ENCODE measurements at regions not wholly inside any gene's neighbourhood (a gene's known extent, or its start where the extent isn't known, plus 50 kb on each side); places are given as distances from the start of the nearest gene placed in this dataset.
"Not testable (repeated sequence)": the region's sequence is repeated elsewhere in the genome, so short reads cannot be mapped to it uniquely, and the experiment has no call there.

- DNase-seq (ENCODE audit: low read depth): no peak
These were observed 106.3 kb upstream of the FOXA2 start for GRCh38 chr20:22690616-22691179.

DNA sequence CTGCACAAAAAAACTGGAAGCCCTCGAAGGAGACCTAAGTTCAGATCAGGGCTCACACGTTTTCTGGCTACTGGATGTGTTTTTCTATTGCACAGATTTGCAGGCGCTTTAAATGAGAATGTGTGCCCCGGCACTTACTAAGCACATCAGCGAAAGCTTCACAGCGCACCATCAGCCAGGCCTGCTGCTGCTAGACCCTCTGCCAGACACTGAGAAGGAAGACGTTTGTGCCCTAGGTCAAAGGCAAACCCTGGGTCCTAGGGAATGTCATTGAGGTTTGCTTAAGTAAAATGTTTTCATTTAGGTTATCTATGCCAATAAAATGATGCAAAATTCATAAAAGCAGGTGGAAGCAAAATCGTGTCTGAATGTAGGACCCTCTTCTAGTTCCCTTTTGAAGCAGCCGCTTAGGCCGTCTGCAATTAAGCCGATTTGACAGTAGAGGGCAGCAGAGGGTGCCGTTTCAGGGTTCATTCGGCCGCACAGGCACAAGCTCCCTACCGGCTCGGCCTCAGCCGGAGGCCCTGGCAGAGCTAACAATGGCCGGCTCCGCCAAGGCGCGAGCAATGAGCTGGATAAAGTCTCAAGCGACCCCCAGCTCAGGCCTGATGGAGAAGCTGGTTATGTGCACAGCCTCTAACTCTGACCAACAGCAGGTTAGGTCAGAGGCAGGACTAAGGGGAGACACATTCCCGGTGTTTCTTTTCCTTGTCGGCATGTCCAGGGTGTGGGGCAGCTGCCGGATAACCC, 107.2 kb upstream of the FOXA2 start:
- peak; percentile 16 for DNase-seq (ENCODE audit: low read depth)

GRCh38 chr20:22692119-22692475, 107.7 kb upstream of the FOXA2 start:
- no peak for DNase-seq (ENCODE audit: low read depth)

DNA sequence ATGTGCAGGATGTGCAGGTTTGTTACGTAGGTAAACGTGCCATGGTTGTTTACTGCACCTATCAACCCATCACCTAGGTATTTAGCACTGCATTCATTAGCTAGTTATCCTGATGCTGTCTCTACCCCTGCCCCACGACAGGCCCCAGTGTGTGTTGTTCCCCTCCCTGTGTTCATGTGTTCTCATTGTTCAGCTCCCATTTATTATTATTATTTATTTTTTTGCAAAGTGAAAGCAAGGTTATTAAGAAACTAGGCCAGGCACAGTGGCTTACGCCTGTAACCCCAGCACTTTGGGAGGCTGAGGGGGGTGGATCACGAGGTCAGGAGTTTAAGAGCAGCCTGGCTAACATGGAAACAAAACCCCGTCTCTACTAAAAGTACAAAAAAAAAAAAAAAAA, 108.2 kb upstream of the FOXA2 start:
- not testable (repeated sequence) for DNase-seq (ENCODE audit: low read depth)

- no peak for DNase-seq (ENCODE audit: low read depth)
These were observed 112.4 kb upstream of the FOXA2 start for GRCh38 chr20:22696759-22697158.

DNA sequence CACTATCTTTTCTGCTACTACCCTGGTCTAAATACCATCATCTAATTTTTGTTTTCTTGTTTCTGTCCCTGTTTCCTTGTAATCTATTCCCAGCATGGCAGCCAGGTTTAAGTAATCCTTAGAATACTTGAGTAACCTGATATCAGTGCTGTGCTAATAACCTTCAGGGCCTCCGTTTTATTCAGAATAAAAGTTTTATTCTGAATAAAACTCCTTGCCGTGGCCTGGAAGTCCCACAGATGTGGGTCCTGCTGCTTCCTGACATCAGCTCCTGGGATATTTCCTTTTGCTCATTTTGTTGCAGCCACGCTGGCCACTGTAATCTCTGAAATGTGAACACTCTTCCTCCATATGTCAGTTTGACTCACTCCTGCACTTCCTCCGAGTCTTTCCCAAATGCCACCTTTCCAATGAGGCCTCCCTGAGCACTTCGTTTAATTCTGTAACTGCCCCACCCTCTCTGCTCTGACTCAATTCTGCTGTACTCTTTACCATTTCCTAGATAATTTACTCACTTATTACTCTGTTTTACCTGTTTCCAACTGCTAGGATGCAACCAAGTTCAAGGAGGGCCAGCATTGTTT, 114.0 kb upstream of the FOXA2 start:
- no peak for DNase-seq (ENCODE audit: low read depth)

GRCh38 chr20:22699396-22699795, 115.0 kb upstream of the FOXA2 start:
- DNase-seq (ENCODE audit: low read depth): no peak

DNA sequence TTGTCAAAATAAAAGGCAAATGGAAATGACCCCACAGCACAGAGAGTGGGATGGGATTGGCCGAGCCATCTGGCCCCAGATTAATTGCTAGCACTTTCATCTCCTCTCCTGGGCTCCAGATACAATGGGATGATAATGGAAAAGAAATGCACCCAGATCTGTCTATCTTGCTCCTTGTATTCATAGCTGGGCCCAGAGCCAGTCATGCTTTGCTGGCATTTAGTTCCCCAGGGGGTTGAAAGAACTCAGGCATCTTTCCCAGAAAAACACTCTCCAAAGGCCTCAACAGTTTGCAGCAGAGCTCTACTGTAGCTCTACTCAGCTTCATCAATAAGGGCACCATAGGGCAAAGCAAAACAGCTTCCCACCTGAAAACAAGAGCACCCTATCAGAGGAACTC, 116.0 kb upstream of the FOXA2 start:
- no peak for DNase-seq (ENCODE audit: low read depth)

DNA sequence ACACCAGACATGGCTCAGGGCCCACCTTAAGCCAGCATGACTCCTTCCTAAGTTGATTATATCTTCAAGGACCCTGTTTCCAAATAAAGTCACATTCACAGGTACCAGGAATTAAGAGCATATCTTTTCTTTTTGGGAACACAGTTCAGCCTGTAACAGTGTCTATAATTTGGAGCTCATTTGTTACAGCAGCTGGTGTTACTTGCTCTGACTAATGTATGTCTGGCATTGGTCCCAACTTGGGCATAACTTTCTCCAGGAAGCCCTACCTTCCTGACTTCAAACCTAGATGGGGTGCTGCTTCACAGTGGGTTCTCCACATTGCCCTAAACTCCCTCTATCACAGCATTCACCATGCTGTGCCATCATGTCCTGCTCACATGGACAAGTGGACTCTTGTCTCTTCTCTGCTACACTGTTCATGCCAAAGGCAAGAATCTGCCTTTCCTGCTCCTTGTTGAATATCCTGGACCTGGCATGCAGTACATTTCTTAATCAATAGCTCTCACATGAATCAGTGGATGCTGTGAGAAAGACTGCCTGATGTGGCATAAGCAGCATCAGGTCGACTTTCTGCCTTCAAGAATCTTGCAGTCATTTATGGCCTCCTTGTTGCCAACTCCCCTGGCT, 117.4 kb upstream of the FOXA2 start:
- no peak for DNase-seq (ENCODE audit: low read depth)

- DNase-seq (ENCODE audit: low read depth): no peak
These were observed 119.5 kb upstream of the FOXA2 start for GRCh38 chr20:22703843-22704242.

DNA sequence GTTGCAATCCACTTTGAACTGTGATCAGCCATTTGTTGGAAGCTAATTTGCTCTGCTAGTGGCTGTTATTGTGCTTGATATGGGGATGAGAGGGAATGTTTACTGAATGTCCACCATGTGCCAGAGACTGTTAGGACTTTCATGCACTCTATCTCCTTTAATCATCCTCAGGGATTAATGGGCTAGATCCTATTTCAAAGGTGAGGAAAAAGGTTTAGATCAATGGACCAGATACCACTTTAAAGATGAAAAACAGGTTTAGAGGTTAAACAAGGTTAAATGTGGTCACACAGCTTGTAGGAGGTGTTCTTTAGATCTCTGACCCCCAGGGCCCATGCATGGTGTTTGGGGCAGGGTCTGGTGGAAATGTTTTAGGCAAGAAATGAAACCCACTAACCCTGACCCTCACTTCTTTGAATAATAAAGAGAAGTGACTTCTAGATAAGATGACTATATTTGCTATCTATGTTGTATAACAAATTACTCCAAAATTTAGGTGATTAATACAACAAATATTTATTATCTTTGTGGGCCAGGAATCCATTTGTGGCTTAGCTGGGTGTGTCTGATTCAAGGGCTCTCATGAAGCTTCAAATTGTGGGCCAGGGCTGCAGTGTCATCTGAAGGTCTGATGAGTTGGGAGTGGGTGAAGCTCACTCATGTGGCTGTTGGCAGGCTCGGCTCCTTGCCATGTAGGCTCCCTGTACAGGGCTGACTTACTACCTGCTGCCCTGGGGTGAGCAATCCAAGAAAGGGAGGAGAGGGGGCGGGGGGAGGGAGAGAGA, 127.8 kb upstream of the FOXA2 start:
- DNase-seq (ENCODE audit: low read depth): no peak

DNA sequence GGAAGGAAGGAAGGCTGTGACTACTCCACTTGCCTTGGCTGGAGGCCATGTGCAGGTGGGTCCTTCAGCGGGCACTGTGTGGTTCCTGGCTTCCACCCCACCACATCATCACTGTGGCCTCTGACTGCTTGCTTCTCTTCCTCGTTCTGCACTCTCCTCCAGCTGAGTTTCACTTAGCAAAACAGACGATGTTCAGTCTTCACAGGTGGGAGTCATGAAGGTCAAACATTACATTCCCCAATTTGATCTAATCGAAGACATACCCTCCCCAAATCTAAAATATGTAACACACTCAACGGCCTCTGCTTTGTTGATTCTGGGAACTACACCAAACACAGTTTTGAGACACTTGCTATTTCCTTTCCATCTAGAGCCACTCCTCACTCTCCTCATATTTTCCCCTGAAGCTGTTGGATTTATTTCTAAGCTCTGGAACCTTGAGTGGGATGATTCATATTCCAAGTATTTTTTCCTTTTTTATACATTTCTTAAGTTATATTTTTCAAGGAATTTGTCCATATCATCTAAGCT, 132.5 kb upstream of the FOXA2 start:
- DNase-seq (ENCODE audit: low read depth): no peak

DNA sequence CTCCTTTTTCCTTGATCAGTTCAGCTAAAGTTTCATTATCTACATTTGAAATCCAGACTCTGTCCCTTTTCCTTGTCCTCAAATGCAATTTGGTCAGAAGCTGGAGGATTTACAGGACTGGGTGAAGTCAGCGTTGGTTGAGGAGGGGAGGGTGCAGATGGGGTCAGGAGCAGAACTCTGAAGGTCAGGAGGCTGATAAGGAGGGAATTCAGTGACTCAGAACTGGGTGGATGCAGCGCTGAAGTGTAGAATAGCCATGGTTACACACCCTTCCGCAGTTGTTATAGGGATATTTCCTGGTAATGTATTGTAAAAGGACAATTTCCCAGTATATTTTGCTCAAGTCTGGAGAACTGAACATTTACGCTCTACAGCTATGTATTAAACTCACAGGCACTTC, 133.1 kb upstream of the FOXA2 start:
- no peak for DNase-seq (ENCODE audit: low read depth)

GRCh38 chr20:22719167-22719591, 134.8 kb upstream of the FOXA2 start:
- no peak for DNase-seq (ENCODE audit: low read depth)

- no peak for DNase-seq (ENCODE audit: low read depth)
These were observed 135.8 kb upstream of the FOXA2 start for GRCh38 chr20:22720206-22720605.

GRCh38 chr20:22722811-22723210, 138.4 kb upstream of the FOXA2 start:
- DNase-seq (ENCODE audit: low read depth): no peak

DNA sequence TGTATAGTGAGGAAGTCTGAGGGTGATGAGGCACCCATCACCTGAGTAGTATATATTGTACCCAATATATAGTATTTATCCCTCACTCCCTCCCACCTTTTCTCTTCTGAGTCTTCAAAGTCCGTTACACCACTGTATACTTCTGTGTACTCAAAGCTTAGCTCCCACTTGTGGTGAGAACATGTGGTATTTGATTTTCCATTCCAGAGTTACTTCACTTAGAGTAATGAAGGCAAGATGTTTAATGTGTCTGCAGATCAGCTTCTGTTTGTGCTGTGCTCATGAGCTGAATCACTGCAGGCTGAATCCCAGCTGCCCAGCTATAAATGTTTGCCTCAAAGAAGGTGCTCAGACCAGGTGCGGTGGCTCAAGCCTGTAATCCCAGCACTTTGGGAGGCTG, 139.3 kb upstream of the FOXA2 start:
- no peak for DNase-seq (ENCODE audit: low read depth)

- no peak for DNase-seq (ENCODE audit: low read depth)
These were observed 143.9 kb upstream of the FOXA2 start for GRCh38 chr20:22728146-22728745.

- no peak for DNase-seq (ENCODE audit: low read depth)
These were observed 144.8 kb upstream of the FOXA2 start for GRCh38 chr20:22729180-22729579.

- DNase-seq (ENCODE audit: low read depth): no peak
These were observed 145.4 kb upstream of the FOXA2 start for GRCh38 chr20:22729616-22730236.

- no peak for DNase-seq (ENCODE audit: low read depth)
These were observed 148.4 kb upstream of the FOXA2 start for GRCh38 chr20:22732751-22733150.

All from activated T-cell treated with anti-CD3 and anti-CD28 coated beads for 1 hour (primary cell).